HTR-8/SVneo (cell line): ENCODE measurements at regions not wholly inside any gene's neighbourhood (a gene's known extent, or its start where the extent isn't known, plus 50 kb on each side); places are given as distances from the start of the nearest gene placed in this dataset.
"Not testable (repeated sequence)": the region's sequence is repeated elsewhere in the genome, so short reads cannot be mapped to it uniquely, and the experiment has no call there.

Experiments
- DNase-seq: peaks from one replicate; pipeline ENCODE4 v3.0.0; 2011; ENCODE audit warnings: low spot score, mixed read lengths; ENCODE audit not compliant: insufficient read length
- FAIRE-seq: peaks from 2 replicates; lab custom pipeline; 2011; peaks lifted over from hg19 to GRCh38; lab: Jason Lieb, UNC

DNA sequence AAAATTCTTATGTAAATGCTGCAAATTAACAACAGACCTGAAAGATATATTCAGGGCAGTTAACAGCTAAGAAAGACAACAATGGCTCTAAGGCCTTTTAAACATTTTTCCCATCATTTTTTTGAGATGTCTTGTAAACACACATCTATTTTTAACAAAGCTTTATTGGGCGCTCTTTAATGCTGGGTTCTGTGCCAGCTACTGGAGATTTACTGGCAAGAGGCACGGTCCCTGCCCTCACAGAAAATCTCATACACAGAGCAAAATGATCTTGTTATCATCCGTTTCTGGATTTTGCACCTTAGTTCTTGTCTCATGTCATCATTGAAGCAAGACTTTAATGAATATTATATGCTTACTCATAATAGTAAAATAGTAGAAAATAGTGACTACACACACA is 1022.3 kb upstream of the WWC1 start:
- FAIRE-seq (no peak), DNase-seq (no peak)

DNA sequence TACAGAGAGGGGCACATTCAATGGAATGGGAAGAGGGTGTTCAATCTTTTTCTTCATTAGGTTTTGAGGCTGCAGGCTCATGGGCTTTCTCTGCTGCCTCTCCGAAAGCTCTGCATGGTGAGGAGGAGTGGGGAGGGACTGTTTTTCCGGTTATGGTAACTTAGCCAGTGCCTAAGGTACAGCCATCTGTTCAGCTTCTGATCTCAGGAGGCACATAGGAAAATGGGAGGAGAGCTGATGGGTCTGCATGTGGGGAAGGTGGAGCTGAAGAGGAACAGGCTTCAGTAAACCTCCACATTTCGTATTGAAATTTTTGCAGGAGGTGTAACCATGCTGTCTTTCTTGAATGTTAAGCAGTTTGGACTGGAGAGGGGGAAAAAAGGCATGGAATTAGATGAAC is 1020.4 kb upstream of the WWC1 start:
- FAIRE-seq (no peak), DNase-seq (no peak)

- DNase-seq = no peak
- no peak for FAIRE-seq
Observed at GRCh38 chr5:167271511-167271910, 1019.9 kb upstream of the WWC1 start.

DNA sequence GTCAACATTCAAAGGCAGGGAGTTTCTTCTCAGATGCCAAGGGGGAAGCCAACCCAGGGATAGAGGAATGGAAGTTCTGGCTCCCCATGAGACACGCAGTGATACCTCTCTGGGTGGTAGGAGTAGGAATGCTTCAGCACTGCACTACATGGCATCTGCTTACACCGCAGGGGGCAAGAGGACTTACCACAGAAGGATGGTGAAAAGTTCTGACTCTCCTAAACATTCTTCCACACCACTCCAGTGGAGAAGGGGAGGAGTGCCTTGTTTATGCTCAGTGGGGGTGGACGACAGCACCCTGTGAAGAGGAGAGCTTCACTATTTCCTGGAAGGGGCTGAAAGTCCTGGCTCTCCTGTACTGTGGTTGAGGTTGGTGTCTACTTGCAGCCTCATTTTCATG is 1011.3 kb upstream of the WWC1 start:
- FAIRE-seq (peak; percentile 23), DNase-seq (no peak)

- no peak for FAIRE-seq
- no peak for DNase-seq
Observed at GRCh38 chr5:167281925-167282324, 1009.5 kb upstream of the WWC1 start.

DNA sequence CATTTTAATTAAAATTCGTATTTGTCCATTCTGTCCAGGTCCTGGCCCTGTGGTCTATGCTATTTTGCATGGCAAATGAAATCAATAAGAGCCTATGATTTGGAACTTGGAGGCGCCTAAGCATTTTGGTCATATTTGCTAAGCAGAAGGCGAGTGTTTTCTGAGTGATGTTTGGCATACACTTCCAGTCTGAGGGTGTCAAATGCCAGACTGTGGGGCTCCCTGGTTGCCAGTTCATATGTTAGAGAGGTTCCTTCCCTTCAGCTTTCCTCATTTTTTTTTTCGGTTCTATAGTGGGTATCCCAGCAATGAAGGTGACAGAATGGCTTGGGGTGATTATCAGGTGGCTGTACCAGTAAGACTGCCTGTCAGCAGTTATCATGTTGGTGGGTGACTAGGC is 1007.8 kb upstream of the WWC1 start:
- no peak for FAIRE-seq

DNA sequence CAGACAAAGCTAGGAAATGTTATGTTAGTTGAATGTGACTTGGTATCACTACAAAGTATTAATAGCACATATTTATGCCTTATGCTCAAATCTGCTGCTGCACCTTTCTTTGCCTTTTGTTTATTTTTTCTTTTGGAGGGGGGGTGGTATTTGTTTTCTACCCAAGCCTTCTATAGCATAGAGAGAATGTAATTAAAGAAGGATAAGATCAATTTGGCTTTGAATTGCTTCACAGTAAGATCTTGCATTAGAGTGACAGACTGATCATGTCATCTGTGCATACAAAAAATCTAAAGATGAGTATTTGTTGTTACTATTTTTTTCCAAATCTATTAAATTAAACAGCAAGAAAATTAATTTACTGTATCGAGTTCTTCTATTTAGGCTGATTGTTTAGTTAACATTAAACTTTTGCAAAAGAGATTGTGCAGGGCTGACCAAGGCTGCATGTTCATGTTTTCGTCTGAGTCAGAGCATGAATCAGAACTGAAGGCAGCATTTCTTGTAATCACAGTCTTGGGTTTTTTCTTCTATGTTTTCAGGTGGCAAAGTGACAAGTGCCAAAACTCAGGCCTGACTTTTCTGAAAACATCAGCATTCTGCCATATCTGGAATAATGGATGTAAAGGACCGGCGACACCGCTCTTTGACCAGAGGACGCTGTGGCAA is 1007.1 kb upstream of the WWC1 start:
- FAIRE-seq (no peak), DNase-seq (no peak)

More for the DNA sequence above, 1007.8 kb upstream of the WWC1 start:
- no peak for DNase-seq

DNA sequence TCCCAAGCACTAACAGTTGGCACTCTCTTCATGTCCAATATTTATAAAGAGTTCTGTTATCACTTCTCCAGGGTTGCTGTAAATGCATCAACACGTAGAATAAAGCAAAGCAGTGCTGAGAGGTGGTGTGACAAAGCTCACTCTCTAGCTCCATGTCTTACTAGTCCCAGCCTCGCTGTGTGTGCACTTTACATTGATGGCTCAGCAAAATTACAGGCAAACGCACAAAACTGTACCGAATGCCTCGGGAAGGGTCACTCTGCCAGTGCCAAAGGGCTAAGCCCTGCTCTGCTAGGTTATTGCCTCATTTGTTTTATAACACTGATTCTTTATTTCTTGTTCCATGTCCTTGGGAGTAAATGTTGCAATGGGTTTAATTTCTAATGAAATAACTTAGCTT is 1005.9 kb upstream of the WWC1 start:
- FAIRE-seq = no peak

DNA sequence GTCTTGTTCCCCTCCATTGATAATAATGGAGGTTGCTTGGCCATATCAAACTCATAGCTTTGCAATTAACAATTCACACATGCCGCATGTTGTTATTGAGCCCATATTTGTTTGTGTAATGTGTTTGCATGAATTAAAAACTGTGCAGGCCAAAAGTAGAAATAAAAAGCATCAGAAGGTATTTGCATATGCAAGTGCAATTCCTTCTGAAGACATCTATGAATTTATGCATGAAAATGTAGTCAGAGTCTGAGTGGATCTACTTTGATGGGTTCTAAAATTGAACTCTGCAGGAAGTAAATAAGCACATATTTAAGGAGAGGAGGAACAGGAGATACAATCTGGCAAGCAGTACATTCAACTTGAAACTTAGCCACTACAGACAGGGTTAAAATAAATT is 1004.6 kb upstream of the WWC1 start:
- no peak for DNase-seq
- no peak for FAIRE-seq

More for the DNA sequence above, 1005.9 kb upstream of the WWC1 start:
- no peak for DNase-seq

GRCh38 chr5:167290478-167290877 is 1001.0 kb upstream of the WWC1 start:
- FAIRE-seq = no peak

GRCh38 chr5:167294882-167295680 is 996.4 kb upstream of the WWC1 start:
- peak; percentile 83 for DNase-seq
- peak; percentile 70 for FAIRE-seq

More at GRCh38 chr5:167290478-167290877, 1001.0 kb upstream of the WWC1 start:
- no peak for DNase-seq

- FAIRE-seq = no peak
- peak; percentile 7 for DNase-seq
Observed at GRCh38 chr5:167295681-167296005, 995.8 kb upstream of the WWC1 start.

DNA sequence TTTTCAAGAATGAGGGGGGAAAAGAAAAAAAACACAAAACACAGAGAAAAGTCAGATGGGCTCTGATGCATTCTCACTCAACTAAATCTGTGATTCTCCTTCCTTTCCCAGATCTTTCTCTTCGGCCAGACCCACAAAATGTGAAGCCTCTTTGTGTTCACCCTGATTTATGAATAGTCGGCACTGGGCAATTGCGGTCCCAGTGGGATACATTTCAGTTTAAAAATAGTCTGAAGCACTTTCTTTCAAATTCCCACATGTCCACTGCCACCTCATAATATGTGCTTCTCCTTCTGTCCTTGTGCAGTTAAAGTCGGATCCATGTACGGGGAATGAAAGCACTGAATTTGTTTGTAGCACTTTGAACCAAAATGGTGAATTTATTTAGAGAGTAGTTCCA is 995.4 kb upstream of the WWC1 start:
- no peak for FAIRE-seq
- DNase-seq = no peak

DNA sequence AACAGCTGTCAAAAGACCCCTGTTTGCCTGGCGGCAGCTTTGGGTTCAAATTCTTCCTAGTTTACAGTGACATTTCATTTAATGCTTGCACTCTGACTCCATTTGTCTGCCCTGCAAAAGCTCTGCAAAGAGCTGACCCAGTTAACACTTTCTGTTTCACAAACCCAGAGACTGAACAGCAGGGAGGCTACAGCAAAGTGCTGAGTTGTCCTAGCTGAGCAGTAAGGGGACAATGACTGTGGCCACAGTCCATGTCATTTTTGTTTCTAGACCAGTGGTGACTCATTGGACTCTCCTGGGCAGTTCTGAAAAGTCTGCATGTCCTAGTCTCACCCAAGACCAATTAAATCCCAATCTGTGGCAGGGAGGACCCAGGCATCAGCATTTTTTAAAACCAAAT is 994.8 kb upstream of the WWC1 start:
- FAIRE-seq (no peak), DNase-seq (no peak)

GRCh38 chr5:167299861-167300260 is 991.6 kb upstream of the WWC1 start:
- not testable (repeated sequence) for DNase-seq, FAIRE-seq

- no peak for FAIRE-seq
Observed at GRCh38 chr5:167303582-167303981, 987.9 kb upstream of the WWC1 start.

DNA sequence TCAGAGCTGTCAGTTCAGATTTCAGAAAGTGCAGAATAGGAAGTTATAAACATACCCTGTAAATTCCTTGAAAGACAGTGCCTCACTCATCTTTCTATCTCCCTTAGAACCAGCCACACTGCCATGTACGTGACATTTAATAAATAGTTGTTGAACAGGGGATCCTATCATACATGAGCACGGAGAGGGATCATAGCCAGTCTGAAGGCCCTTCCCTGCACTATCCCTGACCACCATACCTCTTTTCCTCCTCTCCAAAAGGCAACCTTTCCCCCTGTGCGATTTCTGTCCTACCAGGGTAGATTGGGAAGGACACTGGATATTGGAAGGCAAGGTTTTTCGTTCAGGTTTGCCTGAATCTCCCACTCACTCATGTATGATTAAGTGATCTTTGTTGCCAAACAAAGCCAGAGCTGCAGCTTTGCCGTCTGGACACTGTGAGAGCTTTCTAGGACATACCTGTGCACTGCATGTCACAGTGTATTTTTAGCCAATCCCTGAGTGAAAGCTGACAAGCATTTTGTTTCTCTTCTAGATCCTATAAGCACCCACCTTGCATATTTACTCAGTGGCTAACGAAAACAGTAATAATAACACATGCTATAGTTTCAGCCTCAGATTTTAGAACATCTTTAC is 986.5 kb upstream of the WWC1 start:
- DNase-seq = no peak
- FAIRE-seq = no peak

More at GRCh38 chr5:167303582-167303981, 987.9 kb upstream of the WWC1 start:
- DNase-seq = no peak

DNA sequence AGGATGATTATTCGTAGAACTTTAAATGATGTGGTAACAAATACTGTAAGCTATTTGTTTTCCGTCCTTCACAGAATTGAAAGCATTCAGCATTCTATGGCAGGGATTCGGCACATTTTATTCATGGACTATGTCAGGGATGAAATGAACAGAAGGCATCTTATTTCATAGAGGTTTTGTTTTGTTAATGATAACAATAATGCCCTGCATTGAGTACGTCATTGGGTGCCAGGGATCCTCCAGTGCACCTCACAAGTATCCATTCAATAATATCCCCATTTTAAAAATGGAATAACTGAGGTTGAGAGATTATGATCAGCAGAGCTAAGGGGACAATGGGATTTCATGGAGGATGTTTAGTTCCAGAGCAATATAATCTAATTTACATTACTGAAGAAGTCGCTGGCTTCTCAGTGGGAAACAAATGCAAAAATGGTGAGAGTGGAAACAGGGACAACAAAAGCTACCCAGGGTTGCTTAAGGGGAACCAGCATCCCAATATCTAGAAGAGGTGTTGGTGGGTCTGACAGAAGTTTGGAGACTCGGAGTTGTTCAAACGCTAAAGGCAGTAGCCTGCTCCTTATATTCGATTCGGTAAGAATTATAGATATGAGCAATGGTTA is 985.7 kb upstream of the WWC1 start:
- DNase-seq (no peak), FAIRE-seq (no peak)

- DNase-seq (no peak), FAIRE-seq (no peak)
Observed at GRCh38 chr5:167307042-167307441, 984.4 kb upstream of the WWC1 start.

DNA sequence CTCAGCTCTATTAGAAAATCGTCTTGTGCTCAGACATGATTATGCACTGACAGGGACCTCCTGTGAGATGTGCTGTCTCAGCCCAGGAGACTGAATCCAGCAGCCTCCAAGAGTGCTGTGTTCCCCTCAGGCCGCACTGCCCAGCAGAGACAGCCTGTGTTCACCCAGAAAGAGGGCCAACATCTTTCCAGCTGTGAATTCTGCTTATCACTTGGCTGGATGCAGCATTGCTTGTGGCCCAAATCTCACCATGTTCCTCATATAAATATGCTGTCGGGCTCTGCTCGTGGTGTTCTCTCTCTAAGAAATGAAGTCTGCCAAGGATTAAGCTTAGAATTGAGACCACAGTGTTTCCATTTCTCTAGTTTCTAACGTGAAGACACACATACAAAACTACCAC is 983.0 kb upstream of the WWC1 start:
- DNase-seq = no peak
- no peak for FAIRE-seq
